CD14-positive monocyte (primary cell): ENCODE measurements at regions not wholly inside any gene's neighbourhood (a gene's known extent, or its start where the extent isn't known, plus 50 kb on each side); places are given as distances from the start of the nearest gene placed in this dataset. TPM values are rescaled to one million over a fixed set of nuclear protein-coding genes. Genes with fewer than 3 reads are reported as not detected.

Experiments used
- DNase-seq, 3 donors: peaks; one replicate each; pipeline ENCODE4 v3.0.0-alpha.2; 2011 to 2022
- H2AFZ ChIP-seq: 2 replicates; pipeline ENCODE4 v1.6.0; 2012; ENCODE audit warnings: mild to moderate bottlenecking, low read depth, low read length, inconsistent platforms; ENCODE audit not compliant: insufficient read depth, poor library complexity, severe bottlenecking
- H3K27ac ChIP-seq, 2 donors: 1 replicate in 1 of 2; 2 replicates in 1 of 2; pipeline ENCODE4 v1.5.1; 2012 to 2013; ENCODE audit warnings: low read length in 2 of 2, control low read depth in 1 of 2, inconsistent platforms in 1 of 2, low read depth in 1 of 2, mild to moderate bottlenecking in 1 of 2
- H3K27me3 ChIP-seq, 2 donors: one replicate each; pipeline versions ENCODE4 v1.6.0 to v1.6.1; 2011 to 2013; ENCODE audit warnings: low read length in 2 of 2; ENCODE audit not compliant: control insufficient read depth in 2 of 2, insufficient read depth in 2 of 2
- H3K36me3 ChIP-seq, 2 donors: replicated peaks in 1 of 2; 1 replicate in 1 of 2; 2 replicates in 1 of 2; pipeline versions ENCODE4 v1.5.1 to v1.6.1; 2012 to 2013; ENCODE audit warnings: low read length in 2 of 2, control low read depth in 1 of 2, inconsistent platforms in 1 of 2, mild to moderate bottlenecking in 1 of 2; ENCODE audit not compliant: insufficient read depth in 2 of 2, control insufficient read depth in 1 of 2
- H3K4me1 ChIP-seq, 2 donors: 1 replicate in 1 of 2; 2 replicates in 1 of 2; pipeline versions ENCODE4 v1.5.1 to v1.6.1; 2012 to 2013; ENCODE audit warnings: low read length in 2 of 2, control low read depth in 1 of 2, inconsistent platforms in 1 of 2, mild to moderate bottlenecking in 1 of 2, moderate library complexity in 1 of 2; ENCODE audit not compliant: insufficient read depth in 2 of 2, control insufficient read depth in 1 of 2
- H3K4me2 ChIP-seq: replicated peaks from 2 replicates; pipeline ENCODE3; 2012; ENCODE audit warnings: low read length, moderate library complexity, mild to moderate bottlenecking; ENCODE audit not compliant: poor library complexity, severe bottlenecking; ENCODE audit errors: extremely low read depth
- H3K4me3 ChIP-seq, 3 experiments: fragments of 200-600 bp in 1 of 3; sonication (generic) in 1 of 3; replicated peaks in 1 of 3; 1 replicate in 2 of 3; 2 replicates in 1 of 3; pipeline ENCODE4 v1.5.1; 2011 to 2013; ENCODE audit warnings: low read length in 3 of 3, mild to moderate bottlenecking in 3 of 3, control low read depth in 2 of 3, low read depth in 2 of 3, inconsistent platforms in 1 of 3, moderate library complexity in 1 of 3
- H3K79me2 ChIP-seq: 2 replicates; pipeline ENCODE4 v1.6.0; 2012; ENCODE audit warnings: mild to moderate bottlenecking, control low read depth, inconsistent platforms, low read length, moderate library complexity; ENCODE audit not compliant: insufficient read depth
- H3K9ac ChIP-seq: 2 replicates; pipeline ENCODE4 v1.6.0; 2017; ENCODE audit warnings: low read length, mild to moderate bottlenecking; ENCODE audit not compliant: insufficient read depth, poor library complexity, severe bottlenecking
- H3K9me3 ChIP-seq, 2 donors: replicated peaks in 1 of 2; 1 replicate in 1 of 2; 2 replicates in 1 of 2; pipeline versions ENCODE4 v1.5.1 to v1.6.1; 2012 to 2013; ENCODE audit warnings: low read length in 2 of 2, control low read depth in 1 of 2; ENCODE audit not compliant: control insufficient read depth in 1 of 2, insufficient read depth in 1 of 2
- H4K20me1 ChIP-seq: 2 replicates; pipeline ENCODE4 v1.6.0; 2012; ENCODE audit warnings: mild to moderate bottlenecking, low read length, control low read depth, moderate library complexity; ENCODE audit not compliant: insufficient read depth
- H3K27ac Mint-ChIP-seq, 7 donors: one replicate each; pipeline ENCODE4 v1.8.0; 2020; ENCODE audit warnings: mild to moderate bottlenecking in 7 of 7, mixed read lengths in 7 of 7, moderate library complexity in 6 of 7, inconsistent platforms in 2 of 7
- H3K27me3 Mint-ChIP-seq, 3 donors: one replicate each; pipeline ENCODE4 v1.8.0; 2021 to 2022; ENCODE audit warnings: low read depth in 3 of 3, mild to moderate bottlenecking in 3 of 3, mixed read lengths in 3 of 3, moderate library complexity in 3 of 3, inconsistent platforms in 1 of 3
- H3K36me3 Mint-ChIP-seq, 2 donors: one replicate each; pipeline ENCODE4 v1.8.0; 2020; ENCODE audit warnings: mixed read lengths in 2 of 2, inconsistent platforms in 1 of 2, mild to moderate bottlenecking in 1 of 2
- H3K4me1 Mint-ChIP-seq: one replicate; pipeline ENCODE4 v1.8.0; 2020; ENCODE audit warnings: mild to moderate bottlenecking, mixed read lengths
- H3K4me3 Mint-ChIP-seq, 2 donors: one replicate each; pipeline ENCODE4 v1.8.0; 2020; ENCODE audit warnings: mild to moderate bottlenecking in 2 of 2, mixed read lengths in 2 of 2, moderate library complexity in 1 of 2
- H3K9me3 Mint-ChIP-seq, 7 donors: one replicate each; pipeline ENCODE4 v1.8.0; 2020 to 2022; ENCODE audit warnings: mixed read lengths in 7 of 7, mild to moderate bottlenecking in 6 of 7, moderate library complexity in 6 of 7, inconsistent platforms in 2 of 7
- WGBS: methylation state at CpG from one replicate; pipeline ENCODE4 v1.1.5; 2013; ENCODE audit warnings: missing lambda C conversion rate; ENCODE audit not compliant: insufficient coverage; 5-methylcytosine and 5-hydroxymethylcytosine counted together
- intact Hi-C, 2 donors: fragments of 100-400 bp; cut with micrococcal nuclease; formaldehyde crosslinking; loops; one replicate each; pipeline versions ENCODE4 v1.15.0 to v1.15.1; 2023
- small RNA-seq: library from RNA; depleted of rRNA; stranded (forward); fragments of <200 nt; gene quantifications from one replicate; pipeline ENCODE3, GENCODE V24; 2012; ENCODE audit warnings: low read depth; ENCODE audit not compliant: insufficient read length
- TF ChIP-seq, protein P1 (sequence below): fragments of 200-600 bp; IDR thresholded peaks from one replicate; pipeline ENCODE4 v1.8.0; 2022; ENCODE audit warnings: antibody characterized with exemption, mild to moderate bottlenecking

GRCh38 chr13:25042151-25042865 is 53.6 kb upstream of the PABPC3 start:
- no peaks in the 10 kb centered on the region for H3K36me3 Mint-ChIP-seq
- intact Hi-C loops = no loop called here
- Histone ChIP-seq H3K36me3 (no peaks in the 10 kb centered on the region), H3K4me1 (no peaks in the 10 kb centered on the region), H3K4me3 (no peak overlapping the region), H3K4me2 (no peak overlapping the region), H2AFZ (no peak overlapping the region), H3K9ac (no peak overlapping the region), H4K20me1 (no peaks in the 10 kb centered on the region), H3K27me3 (peaks cover 27 to 33% of the 10 kb centered on the region in 2 donors), H3K79me2 (no peaks in the 10 kb centered on the region), H3K27ac (no peak overlapping the region), H3K9me3 (peaks cover 0 to 6% of the 10 kb centered on the region in 2 donors)
- no peak overlapping the region for H3K4me3 Mint-ChIP-seq
- H3K9me3 Mint-ChIP-seq = peaks cover 0 to 4% (median 0%) of the 10 kb centered on the region in 7 donors
- 84% methylated on average over 10 of the region's 11 CpGs for WGBS
- no peak for DNase-seq
- TF ChIP-seq, protein P1, sequence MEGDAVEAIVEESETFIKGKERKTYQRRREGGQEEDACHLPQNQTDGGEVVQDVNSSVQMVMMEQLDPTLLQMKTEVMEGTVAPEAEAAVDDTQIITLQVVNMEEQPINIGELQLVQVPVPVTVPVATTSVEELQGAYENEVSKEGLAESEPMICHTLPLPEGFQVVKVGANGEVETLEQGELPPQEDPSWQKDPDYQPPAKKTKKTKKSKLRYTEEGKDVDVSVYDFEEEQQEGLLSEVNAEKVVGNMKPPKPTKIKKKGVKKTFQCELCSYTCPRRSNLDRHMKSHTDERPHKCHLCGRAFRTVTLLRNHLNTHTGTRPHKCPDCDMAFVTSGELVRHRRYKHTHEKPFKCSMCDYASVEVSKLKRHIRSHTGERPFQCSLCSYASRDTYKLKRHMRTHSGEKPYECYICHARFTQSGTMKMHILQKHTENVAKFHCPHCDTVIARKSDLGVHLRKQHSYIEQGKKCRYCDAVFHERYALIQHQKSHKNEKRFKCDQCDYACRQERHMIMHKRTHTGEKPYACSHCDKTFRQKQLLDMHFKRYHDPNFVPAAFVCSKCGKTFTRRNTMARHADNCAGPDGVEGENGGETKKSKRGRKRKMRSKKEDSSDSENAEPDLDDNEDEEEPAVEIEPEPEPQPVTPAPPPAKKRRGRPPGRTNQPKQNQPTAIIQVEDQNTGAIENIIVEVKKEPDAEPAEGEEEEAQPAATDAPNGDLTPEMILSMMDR = no peak
- no peaks in the 10 kb centered on the region for H3K4me1 Mint-ChIP-seq
- H3K27me3 Mint-ChIP-seq = peaks cover 37 to 67% (median 50%) of the 10 kb centered on the region in 3 donors
- H3K27ac Mint-ChIP-seq = no peak overlapping the region

GRCh38 chr13:25044071-25044470 is 51.9 kb upstream of the PABPC3 start:
- Histone ChIP-seq H3K27ac (no peak overlapping the region), H3K9ac (no peak overlapping the region), H3K79me2 (no peaks in the 10 kb centered on the region), H3K4me2 (no peak overlapping the region), H4K20me1 (no peaks in the 10 kb centered on the region), H3K4me1 (no peaks in the 10 kb centered on the region), H3K27me3 (peaks cover 43 to 48% of the 10 kb centered on the region in 2 donors), H3K36me3 (no peaks in the 10 kb centered on the region), H2AFZ (no peak overlapping the region), H3K4me3 (no peak overlapping the region), H3K9me3 (peaks cover 0 to 13% of the 10 kb centered on the region in 2 donors)
- 84% methylated on average over 4 of the region's 6 CpGs for WGBS
- Mint-ChIP-seq H3K27me3 (peaks cover 50 to 78% (median 61%) of the 10 kb centered on the region in 3 donors), H3K9me3 (peaks cover 0 to 12% (median 5%) of the 10 kb centered on the region in 7 donors), H3K4me1 (peaks cover 2% of the 10 kb centered on the region), H3K36me3 (peaks cover 0 to 2% of the 10 kb centered on the region in 2 donors), H3K27ac (peak overlapping the region in 1 of 7 donors; percentile 48), H3K4me3 (peak overlapping the region in 1 of 2 donors; percentile 5)
- intact Hi-C loops = no loop called here
- DNase-seq = no peak
- TF ChIP-seq, protein P1 = no peak

Small RNA genes lying in the stretch of these regions (small RNA-seq; reads per million reads assigned to genes)
- gene AL590099.1 = not detected
- not detected for gene LSP1P1
